Heart left ventricle (tissue), 16 donors: ENCODE measurements at regions not wholly inside any gene's neighbourhood (a gene's known extent, or its start where the extent isn't known, plus 50 kb on each side); places are given as distances from the start of the nearest gene placed in this dataset.

Experiments used
- ATAC-seq, 4 donors: fragments of 200-7000 bp; cut with Tn5 transposase; one replicate each; pipeline ENCODE4 v1.9.1; 2020 to 2022; ENCODE audit warnings: moderate library complexity in 4 of 4, mild to moderate bottlenecking in 3 of 4, moderate number of reproducible peaks in 1 of 4
- DNase-seq, 5 donors: peaks; one replicate each; pipeline ENCODE4 v3.0.0-alpha.2; 2020
- H3K27ac ChIP-seq, 12 donors: fragments of 200-600 bp; sonication (generic) in 4 of 12; one replicate each; pipeline versions ENCODE4 v1.5.0 to v1.8.0; 2016 to 2022; ENCODE audit warnings: mild to moderate bottlenecking in 2 of 12
- H3K27me3 ChIP-seq, 9 donors: fragments of 200-600 bp; sonication (generic) in 2 of 9; one replicate each; pipeline versions ENCODE4 v1.5.1 to v1.8.0; 2016 to 2022; ENCODE audit warnings: mild to moderate bottlenecking in 3 of 9
- H3K36me3 ChIP-seq, 9 donors: fragments of 200-600 bp; sonication (generic) in 2 of 9; one replicate each; pipeline versions ENCODE4 v1.5.0 to v1.8.0; 2018 to 2022; ENCODE audit warnings: mild to moderate bottlenecking in 2 of 9
- H3K4me1 ChIP-seq, 12 donors: fragments of 200-600 bp; sonication (generic) in 4 of 12; one replicate each; pipeline versions ENCODE4 v1.5.0 to v1.8.0; 2016 to 2022; ENCODE audit warnings: mild to moderate bottlenecking in 3 of 12
- H3K4me3 ChIP-seq, 12 donors: fragments of 200-600 bp; sonication (generic) in 4 of 12; one replicate each; pipeline versions ENCODE4 v1.5.0 to v1.8.0; 2017 to 2022; ENCODE audit warnings: mild to moderate bottlenecking in 9 of 12, moderate library complexity in 4 of 12
- H3K9me3 ChIP-seq, 12 donors: fragments of 200-600 bp; sonication (generic) in 4 of 12; one replicate each; pipeline versions ENCODE4 v1.5.0 to v1.8.0; 2016 to 2022; ENCODE audit warnings: mild to moderate bottlenecking in 1 of 12
- POLR2A ChIP-seq, 2 donors: fragments of 450-650 bp; IDR thresholded peaks; one replicate each; pipeline ENCODE4 v1.6.1; 2017; ENCODE audit warnings: antibody characterized with exemption in 2 of 2, mild to moderate bottlenecking in 2 of 2, moderate library complexity in 2 of 2
- WGBS, 4 donors: extraction: QIAGEN DNeasy Blood & Tissue Kit in 2 of 4; methylation state at CpG; one replicate each; pipeline versions ENCODE4 v1.1.5 to v1.1.7; 2013 to 2018; 5-methylcytosine and 5-hydroxymethylcytosine counted together
- intact Hi-C, 10 donors: fragments of 100-400 bp; cut with DNase I; formaldehyde crosslinking; loops; one replicate each; pipeline versions ENCODE4 v1.11.1 to v1.14.2; 2022
- TF ChIP-seq, protein P1 (sequence below), 12 donors: fragments of 200-600 bp; sonication (generic) in 4 of 12; IDR thresholded peaks; one replicate each; pipeline versions ENCODE4 v1.5.0 to v1.8.0; 2018 to 2022; ENCODE audit warnings: antibody characterized with exemption in 12 of 12, mild to moderate bottlenecking in 5 of 12
- donor health status: ischemic (EF 13 %, LVEDD 7.1; RV severe dilation, severe dysfunction).
- donor health status: healthy with polysubstance abuse.
- donor health status: DM: no; HTN: yes; CAD: no.
- donor health status: DM: no; HTN: no; CAD: no.
- donor health status: ischemic (EF 25% LVEDD 6.9; RV normal size, moderate dysfunction).
- donor health status: ischemic (EF 25% LVEDD 5.7; RV mildly dilated, moderate dysfunction).
- donor health status: healthy.
- donor health status: DM: yes; HTN: yes; CAD: no.
- donor health status: ischemic (EF 35%, LVEDD 5.7; RV mildly dilated, moderate dysfunction).
- donor health status: nonischemic (EF 11% LVEDD 7.7; RV severe dilation, severe dysfunction).
- donor health status: DM: yes; HTN: yes; CAD: no.
- donor health status: PGD.
- donor health status: ischemic (EF 29% LVEDD 5.4; RV normal size, mild dysfunction).
- donor health status: nonischemic (EF 23%, LVEDD 6.1; RV moderate dilation, normal function).

DNA sequence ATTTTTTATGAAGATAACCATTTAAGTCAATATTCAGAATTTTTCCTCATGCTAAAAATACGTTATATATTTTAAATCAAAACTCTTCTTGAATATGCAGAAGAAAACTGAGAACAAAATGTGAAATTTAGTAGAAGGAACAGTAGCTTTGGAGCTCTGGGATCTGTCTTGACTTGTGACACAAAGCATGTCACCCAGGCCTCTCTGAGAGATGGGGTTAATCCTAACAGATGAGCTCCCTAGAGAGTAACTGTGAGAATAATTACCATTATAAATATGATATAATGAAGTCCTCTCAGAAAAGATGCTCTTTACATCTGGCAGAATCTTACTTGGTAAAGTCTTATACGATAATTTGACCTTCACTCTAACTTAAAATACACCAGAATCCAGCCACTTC, 272.0 kb downstream of the PTPRC start:
- DNase-seq (no peak), ATAC-seq (no peak)
- intact Hi-C loops = no loop called here
- Histone ChIP-seq H3K27me3 (no peaks in the 10 kb centered on the region), H3K4me1 (peaks cover 0 to 42% (median 8%) of the 10 kb centered on the region in 12 donors), H3K36me3 (no peaks in the 10 kb centered on the region), H3K27ac (no peak overlapping the region), H3K4me3 (no peak overlapping the region), H3K9me3 (no peaks in the 10 kb centered on the region)
- TF ChIP-seq, protein P1, sequence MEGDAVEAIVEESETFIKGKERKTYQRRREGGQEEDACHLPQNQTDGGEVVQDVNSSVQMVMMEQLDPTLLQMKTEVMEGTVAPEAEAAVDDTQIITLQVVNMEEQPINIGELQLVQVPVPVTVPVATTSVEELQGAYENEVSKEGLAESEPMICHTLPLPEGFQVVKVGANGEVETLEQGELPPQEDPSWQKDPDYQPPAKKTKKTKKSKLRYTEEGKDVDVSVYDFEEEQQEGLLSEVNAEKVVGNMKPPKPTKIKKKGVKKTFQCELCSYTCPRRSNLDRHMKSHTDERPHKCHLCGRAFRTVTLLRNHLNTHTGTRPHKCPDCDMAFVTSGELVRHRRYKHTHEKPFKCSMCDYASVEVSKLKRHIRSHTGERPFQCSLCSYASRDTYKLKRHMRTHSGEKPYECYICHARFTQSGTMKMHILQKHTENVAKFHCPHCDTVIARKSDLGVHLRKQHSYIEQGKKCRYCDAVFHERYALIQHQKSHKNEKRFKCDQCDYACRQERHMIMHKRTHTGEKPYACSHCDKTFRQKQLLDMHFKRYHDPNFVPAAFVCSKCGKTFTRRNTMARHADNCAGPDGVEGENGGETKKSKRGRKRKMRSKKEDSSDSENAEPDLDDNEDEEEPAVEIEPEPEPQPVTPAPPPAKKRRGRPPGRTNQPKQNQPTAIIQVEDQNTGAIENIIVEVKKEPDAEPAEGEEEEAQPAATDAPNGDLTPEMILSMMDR (IDR thresholded peaks at IDR 0.05) = no peak
- no peak for TF ChIP-seq POLR2A (IDR thresholded peaks at IDR 0.05)
- 77 to 89% (median 85%) methylated on average over 2 of the region's 2 CpGs for WGBS, 4 donors

GRCh38 chr1:198912046-198912445, 273.2 kb downstream of the PTPRC start:
- DNase-seq = no peak
- H3K36me3 ChIP-seq = no peaks in the 10 kb centered on the region
- no peak for ATAC-seq
- H3K27ac ChIP-seq = no peak overlapping the region
- no peaks in the 10 kb centered on the region for H3K27me3 ChIP-seq
- H3K9me3 ChIP-seq = no peaks in the 10 kb centered on the region
- intact Hi-C loops = no loop called here
- WGBS, 4 donors = 81 to 92% (median 88%) methylated on average over 1 of the region's 1 CpG
- no peak for TF ChIP-seq POLR2A (IDR thresholded peaks at IDR 0.05)
- peaks cover 0 to 43% (median 10%) of the 10 kb centered on the region in 12 donors for H3K4me1 ChIP-seq
- no peak overlapping the region for H3K4me3 ChIP-seq

DNA sequence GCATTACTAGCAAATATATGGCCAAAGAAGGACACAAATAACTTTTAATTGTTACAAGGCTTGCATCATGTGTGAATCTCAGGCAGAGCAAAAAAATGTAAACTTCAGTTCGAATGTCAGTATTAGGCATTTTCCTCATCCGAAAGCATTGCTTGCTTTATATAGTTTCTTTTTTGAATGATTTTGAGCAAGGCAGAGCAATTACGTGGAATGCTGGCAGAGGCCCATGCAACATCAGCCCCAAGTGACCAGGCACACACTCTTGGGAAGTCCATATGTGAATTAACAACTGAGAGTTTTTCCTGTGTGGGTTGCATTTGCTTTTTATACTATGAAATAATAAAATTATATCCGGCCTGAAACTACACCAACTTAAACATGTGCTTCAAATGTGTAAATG, 274.8 kb downstream of the PTPRC start:
- intact Hi-C loops = no loop called here
- Histone ChIP-seq H3K4me3 (no peak overlapping the region), H3K36me3 (no peaks in the 10 kb centered on the region), H3K27ac (peak overlapping the region in 3 of 12 donors; percentile 19 to 36 (median 29)), H3K9me3 (peaks cover 0 to 4% (median 0%) of the 10 kb centered on the region in 12 donors), H3K4me1 (peaks cover 0 to 53% (median 13%) of the 10 kb centered on the region in 12 donors), H3K27me3 (no peaks in the 10 kb centered on the region)
- TF ChIP-seq, protein P1 (IDR thresholded peaks at IDR 0.05) = no peak
- no peak for TF ChIP-seq POLR2A (IDR thresholded peaks at IDR 0.05)
- DNase-seq = peak in 3 of 5 donors; percentile 34 to 57 (median 57)
- ATAC-seq = peak in 1 of 4 donors; percentile 54
- WGBS, 4 donors = 38 to 55% (median 41%) methylated on average over 4 of the region's 4 CpGs

DNA sequence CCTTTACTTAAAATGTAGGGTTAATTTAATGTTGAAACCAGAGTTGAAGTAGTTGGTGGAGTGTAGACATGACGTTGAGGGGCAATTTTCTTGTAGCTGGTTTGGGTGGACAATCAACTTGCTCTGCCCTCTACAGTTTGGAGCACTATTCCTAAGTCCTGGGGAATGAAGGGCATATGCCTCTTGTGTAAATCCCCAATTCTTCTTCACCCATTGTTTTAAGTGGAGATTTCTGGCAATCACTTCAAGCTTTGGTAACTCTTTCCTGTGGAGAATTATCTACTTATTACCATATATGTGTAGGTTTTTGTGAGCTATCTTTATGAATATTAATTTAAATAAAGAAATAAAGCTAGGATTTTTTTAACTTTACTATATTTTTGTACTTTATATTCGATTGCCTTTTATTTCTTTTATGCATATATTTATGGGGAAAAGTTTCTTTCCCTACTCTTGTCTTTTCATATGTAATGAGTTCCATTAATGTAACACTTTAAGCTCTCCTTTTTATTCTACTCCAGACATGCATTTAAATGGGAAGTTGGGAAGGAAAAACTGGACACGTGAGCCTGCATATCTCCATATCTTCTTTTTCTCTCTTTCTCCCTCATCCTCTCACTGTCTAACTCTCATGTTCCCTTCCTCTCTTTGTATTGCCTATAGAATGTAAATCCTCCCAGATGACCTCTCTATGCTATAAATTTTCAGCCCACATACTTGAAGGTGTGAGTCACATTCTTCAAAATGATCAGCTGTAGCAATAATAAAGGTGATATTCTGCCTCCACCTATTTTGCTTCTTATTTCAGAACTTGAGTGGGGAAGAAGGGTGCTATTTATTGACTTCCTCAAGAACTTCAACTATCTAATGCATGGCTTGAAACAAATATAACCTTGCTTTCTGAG, 276.7 kb downstream of the PTPRC start:
- H3K4me3 ChIP-seq = no peak overlapping the region
- TF ChIP-seq, protein P1 (IDR thresholded peaks at IDR 0.05) = no peak
- no peak for TF ChIP-seq POLR2A (IDR thresholded peaks at IDR 0.05)
- H3K9me3 ChIP-seq = peaks cover 0 to 6% (median 0%) of the 10 kb centered on the region in 12 donors
- H3K27ac ChIP-seq = no peak overlapping the region
- H3K36me3 ChIP-seq = no peaks in the 10 kb centered on the region
- ATAC-seq = no peak
- 82 to 93% (median 91%) methylated on average over 3 of the region's 3 CpGs for WGBS, 4 donors
- H3K27me3 ChIP-seq = no peaks in the 10 kb centered on the region
- DNase-seq = no peak
- intact Hi-C loops = no loop called here
- H3K4me1 ChIP-seq = peaks cover 0 to 64% (median 16%) of the 10 kb centered on the region in 12 donors
